Activated naive CD8-positive, alpha-beta T cell treated with anti-CD3 and anti-CD28 coated beads, Interleukin-2, amount 50 U/mL, for 24 hours (primary cell): ENCODE measurements at regions not wholly inside any gene's neighbourhood (a gene's known extent, or its start where the extent isn't known, plus 50 kb on each side); places are given as distances from the start of the nearest gene placed in this dataset.

Experiments
- ATAC-seq: fragments of 150-1000 bp; cut with Tn5 transposase; one replicate; pipeline ENCODE4 v1.10.0; 2021
- DNase-seq: peaks from one replicate; pipeline ENCODE4 v3.0.0; 2021
- H3K27ac Mint-ChIP-seq: one replicate; pipeline ENCODE4 v1.8.0; 2021; ENCODE audit warnings: mild to moderate bottlenecking, mixed read lengths
- H3K27me3 Mint-ChIP-seq: one replicate; pipeline ENCODE4 v1.8.0; 2021; ENCODE audit warnings: mixed read lengths
- H3K36me3 Mint-ChIP-seq: one replicate; pipeline ENCODE4 v1.8.0; 2021; ENCODE audit warnings: low read depth, mixed read lengths
- H3K4me1 Mint-ChIP-seq: one replicate; pipeline ENCODE4 v1.8.0; 2021; ENCODE audit warnings: mixed read lengths
- H3K4me3 Mint-ChIP-seq: one replicate; pipeline ENCODE4 v1.8.0; 2021; ENCODE audit warnings: mild to moderate bottlenecking, moderate library complexity, mixed read lengths
- H3K9me3 Mint-ChIP-seq: one replicate; pipeline ENCODE4 v1.8.0; 2021; ENCODE audit warnings: mixed read lengths

- DNase-seq (no peak), ATAC-seq (no peak)
- Mint-ChIP-seq H3K9me3 (no peaks in the 10 kb centered on the region), H3K4me3 (no peak overlapping the region), H3K27ac (no peak overlapping the region), H3K27me3 (no peaks in the 10 kb centered on the region), H3K36me3 (no peaks in the 10 kb centered on the region), H3K4me1 (no peaks in the 10 kb centered on the region)
These were observed 138.5 kb upstream of the PIRT start for GRCh38 chr17:10976401-10976800.

GRCh38 chr17:10968007-10968406, 130.1 kb upstream of the PIRT start:
- no peak overlapping the region for H3K4me3 Mint-ChIP-seq
- no peak overlapping the region for H3K27ac Mint-ChIP-seq
- no peaks in the 10 kb centered on the region for H3K4me1 Mint-ChIP-seq
- ATAC-seq (no peak), DNase-seq (no peak)
- peaks cover 3% of the 10 kb centered on the region for H3K9me3 Mint-ChIP-seq
- H3K27me3 Mint-ChIP-seq: peaks cover 6% of the 10 kb centered on the region
- H3K36me3 Mint-ChIP-seq: no peaks in the 10 kb centered on the region

GRCh38 chr17:10956821-10957220, 118.9 kb upstream of the PIRT start:
- no peaks in the 10 kb centered on the region for H3K36me3 Mint-ChIP-seq
- H3K4me1 Mint-ChIP-seq: no peaks in the 10 kb centered on the region
- H3K9me3 Mint-ChIP-seq: no peaks in the 10 kb centered on the region
- H3K27ac Mint-ChIP-seq: no peak overlapping the region
- no peak overlapping the region for H3K4me3 Mint-ChIP-seq
- DNase-seq (no peak), ATAC-seq (no peak)
- peaks cover 9% of the 10 kb centered on the region for H3K27me3 Mint-ChIP-seq

GRCh38 chr17:10944819-10945218, 106.9 kb upstream of the PIRT start:
- H3K4me1 Mint-ChIP-seq: no peaks in the 10 kb centered on the region
- H3K36me3 Mint-ChIP-seq: no peaks in the 10 kb centered on the region
- no peaks in the 10 kb centered on the region for H3K9me3 Mint-ChIP-seq
- no peak overlapping the region for H3K27ac Mint-ChIP-seq
- peaks cover 2% of the 10 kb centered on the region for H3K27me3 Mint-ChIP-seq
- DNase-seq (no peak), ATAC-seq (no peak)
- no peak overlapping the region for H3K4me3 Mint-ChIP-seq

- no peaks in the 10 kb centered on the region for H3K4me1 Mint-ChIP-seq
- DNase-seq (no peak), ATAC-seq (no peak)
- H3K9me3 Mint-ChIP-seq: no peaks in the 10 kb centered on the region
- H3K27me3 Mint-ChIP-seq: peaks cover 6% of the 10 kb centered on the region
- H3K27ac Mint-ChIP-seq: no peak overlapping the region
- H3K36me3 Mint-ChIP-seq: no peaks in the 10 kb centered on the region
- no peak overlapping the region for H3K4me3 Mint-ChIP-seq
These were observed 99.0 kb upstream of the PIRT start for GRCh38 chr17:10936931-10937330.

GRCh38 chr17:10932938-10933337, 95.1 kb upstream of the PIRT start:
- DNase-seq (no peak), ATAC-seq (no peak)
- H3K4me1 Mint-ChIP-seq: no peaks in the 10 kb centered on the region
- H3K4me3 Mint-ChIP-seq: no peak overlapping the region
- H3K36me3 Mint-ChIP-seq: no peaks in the 10 kb centered on the region
- no peak overlapping the region for H3K27ac Mint-ChIP-seq
- H3K27me3 Mint-ChIP-seq: peaks cover 13% of the 10 kb centered on the region
- no peaks in the 10 kb centered on the region for H3K9me3 Mint-ChIP-seq

GRCh38 chr17:10931133-10931532, 93.2 kb upstream of the PIRT start:
- H3K4me3 Mint-ChIP-seq: no peak overlapping the region
- no peaks in the 10 kb centered on the region for H3K4me1 Mint-ChIP-seq
- H3K27me3 Mint-ChIP-seq: peaks cover 18% of the 10 kb centered on the region
- DNase-seq (no peak), ATAC-seq (no peak)
- H3K9me3 Mint-ChIP-seq: no peaks in the 10 kb centered on the region
- no peak overlapping the region for H3K27ac Mint-ChIP-seq
- no peaks in the 10 kb centered on the region for H3K36me3 Mint-ChIP-seq

GRCh38 chr17:10927712-10928111, 89.8 kb upstream of the PIRT start:
- Mint-ChIP-seq H3K9me3 (no peaks in the 10 kb centered on the region), H3K4me3 (no peak overlapping the region), H3K36me3 (no peaks in the 10 kb centered on the region), H3K4me1 (no peaks in the 10 kb centered on the region), H3K27ac (no peak overlapping the region), H3K27me3 (peaks cover 24% of the 10 kb centered on the region)
- ATAC-seq (no peak), DNase-seq (no peak)

GRCh38 chr17:10920558-10921108, 82.7 kb upstream of the PIRT start:
- no peak for DNase-seq
- no peak overlapping the region for H3K4me3 Mint-ChIP-seq
- H3K27me3 Mint-ChIP-seq: peaks cover 9% of the 10 kb centered on the region
- H3K36me3 Mint-ChIP-seq: no peaks in the 10 kb centered on the region
- no peaks in the 10 kb centered on the region for H3K4me1 Mint-ChIP-seq
- H3K9me3 Mint-ChIP-seq: no peaks in the 10 kb centered on the region
- no peak overlapping the region for H3K27ac Mint-ChIP-seq
- ATAC-seq: no peak

GRCh38 chr17:10907370-10907769, 69.5 kb upstream of the PIRT start:
- ATAC-seq: no peak
- Mint-ChIP-seq H3K36me3 (no peaks in the 10 kb centered on the region), H3K27ac (no peak overlapping the region)

GRCh38 chr17:10899281-10899680, 61.4 kb upstream of the PIRT start:
- no peak overlapping the region for H3K4me3 Mint-ChIP-seq

More at GRCh38 chr17:10907370-10907769, 69.5 kb upstream of the PIRT start:
- H3K9me3 Mint-ChIP-seq: peaks cover 10% of the 10 kb centered on the region
- no peak overlapping the region for H3K4me3 Mint-ChIP-seq
- DNase-seq: no peak
- peaks cover 3% of the 10 kb centered on the region for H3K27me3 Mint-ChIP-seq
- no peaks in the 10 kb centered on the region for H3K4me1 Mint-ChIP-seq

GRCh38 chr17:10894220-10894619, 56.3 kb upstream of the PIRT start:
- H3K36me3 Mint-ChIP-seq: no peaks in the 10 kb centered on the region
- no peaks in the 10 kb centered on the region for H3K9me3 Mint-ChIP-seq
- H3K27ac Mint-ChIP-seq: no peak overlapping the region
- no peaks in the 10 kb centered on the region for H3K4me1 Mint-ChIP-seq
- H3K27me3 Mint-ChIP-seq: peaks cover 8% of the 10 kb centered on the region
- H3K4me3 Mint-ChIP-seq: no peak overlapping the region
- no peak for DNase-seq
- ATAC-seq: no peak

More at GRCh38 chr17:10899281-10899680, 61.4 kb upstream of the PIRT start:
- no peaks in the 10 kb centered on the region for H3K9me3 Mint-ChIP-seq
- H3K27ac Mint-ChIP-seq: no peak overlapping the region
- no peak for ATAC-seq
- no peak for DNase-seq
- H3K27me3 Mint-ChIP-seq: no peaks in the 10 kb centered on the region
- H3K36me3 Mint-ChIP-seq: no peaks in the 10 kb centered on the region
- H3K4me1 Mint-ChIP-seq: no peaks in the 10 kb centered on the region

GRCh38 chr17:10888858-10889257, 51.0 kb upstream of the PIRT start:
- Mint-ChIP-seq H3K27me3 (peaks cover 10% of the 10 kb centered on the region), H3K27ac (no peak overlapping the region), H3K4me1 (no peaks in the 10 kb centered on the region), H3K36me3 (no peaks in the 10 kb centered on the region), H3K4me3 (no peak overlapping the region), H3K9me3 (peaks cover 3% of the 10 kb centered on the region)
- ATAC-seq (no peak), DNase-seq (no peak)
